Rectal smooth muscle tissue (tissue), 1 donor: ENCODE measurements at regions not wholly inside any gene's neighbourhood (a gene's known extent, or its start where the extent isn't known, plus 50 kb on each side); places are given as distances from the start of the nearest gene placed in this dataset.

Experiments used
- H3K27ac ChIP-seq: one replicate; pipeline ENCODE4 v1.7.0; 2013; ENCODE audit warnings: low read depth, low read length, inconsistent platforms
- H3K27me3 ChIP-seq: one replicate; pipeline ENCODE4 v1.7.0; 2013; ENCODE audit warnings: low read length; ENCODE audit not compliant: control insufficient read depth, insufficient read depth
- H3K36me3 ChIP-seq: one replicate; pipeline ENCODE4 v1.7.0; 2013; ENCODE audit warnings: low read length; ENCODE audit not compliant: control insufficient read depth, insufficient read depth
- H3K4me1 ChIP-seq: one replicate; pipeline ENCODE4 v1.7.0; 2013; ENCODE audit warnings: low read length; ENCODE audit not compliant: control insufficient read depth, insufficient read depth
- H3K4me3 ChIP-seq: one replicate; pipeline ENCODE4 v1.7.0; 2013; ENCODE audit warnings: low read length
- H3K9ac ChIP-seq: one replicate; pipeline ENCODE4 v1.7.0; 2013; ENCODE audit warnings: low read length

- Histone ChIP-seq H3K9ac (no peak overlapping the region), H3K27me3 (no peaks in the 10 kb centered on the region), H3K36me3 (no peaks in the 10 kb centered on the region), H3K4me3 (no peak overlapping the region), H3K27ac (no peak overlapping the region), H3K4me1 (no peaks in the 10 kb centered on the region)
Measured at GRCh38 chrX:33324099-33324498, 112.8 kb upstream of the DMD start.

GRCh38 chrX:33307911-33308354, 96.6 kb upstream of the DMD start:
- Histone ChIP-seq H3K9ac (no peak overlapping the region), H3K27me3 (no peaks in the 10 kb centered on the region), H3K27ac (no peak overlapping the region), H3K36me3 (no peaks in the 10 kb centered on the region), H3K4me3 (no peak overlapping the region), H3K4me1 (no peaks in the 10 kb centered on the region)

GRCh38 chrX:33298622-33299021, 87.3 kb upstream of the DMD start:
- Histone ChIP-seq H3K27ac (no peak overlapping the region), H3K4me3 (no peak overlapping the region), H3K27me3 (no peaks in the 10 kb centered on the region), H3K9ac (no peak overlapping the region), H3K4me1 (no peaks in the 10 kb centered on the region), H3K36me3 (no peaks in the 10 kb centered on the region)

- H3K4me3 ChIP-seq = no peak overlapping the region
- no peaks in the 10 kb centered on the region for H3K4me1 ChIP-seq
- H3K36me3 ChIP-seq = no peaks in the 10 kb centered on the region
- no peaks in the 10 kb centered on the region for H3K27me3 ChIP-seq
- no peak overlapping the region for H3K27ac ChIP-seq
- no peak overlapping the region for H3K9ac ChIP-seq
Measured at GRCh38 chrX:33285550-33285949, 74.2 kb upstream of the DMD start.

GRCh38 chrX:33277046-33277445, 65.7 kb upstream of the DMD start:
- Histone ChIP-seq H3K27ac (no peak overlapping the region), H3K4me1 (no peaks in the 10 kb centered on the region), H3K36me3 (no peaks in the 10 kb centered on the region), H3K4me3 (no peak overlapping the region), H3K27me3 (no peaks in the 10 kb centered on the region), H3K9ac (no peak overlapping the region)

- no peaks in the 10 kb centered on the region for H3K36me3 ChIP-seq
- H3K4me1 ChIP-seq = no peaks in the 10 kb centered on the region
Measured at GRCh38 chrX:33273535-33273934, 62.2 kb upstream of the DMD start.

GRCh38 chrX:33272986-33273385, 61.6 kb upstream of the DMD start:
- H3K9ac ChIP-seq = no peak overlapping the region
- no peak overlapping the region for H3K4me3 ChIP-seq
- no peaks in the 10 kb centered on the region for H3K36me3 ChIP-seq
- H3K27ac ChIP-seq = no peak overlapping the region
- no peaks in the 10 kb centered on the region for H3K27me3 ChIP-seq
- no peaks in the 10 kb centered on the region for H3K4me1 ChIP-seq

More at GRCh38 chrX:33273535-33273934, 62.2 kb upstream of the DMD start:
- Histone ChIP-seq H3K27ac (no peak overlapping the region), H3K27me3 (no peaks in the 10 kb centered on the region), H3K4me3 (no peak overlapping the region), H3K9ac (no peak overlapping the region)
